GM23338 (cell line): ENCODE measurements at regions not wholly inside any gene's neighbourhood (a gene's known extent, or its start where the extent isn't known, plus 50 kb on each side); places are given as distances from the start of the nearest gene placed in this dataset.

ENCODE experiments used
- CREB1 ChIP-seq: fragments of 250-450 bp; sonication (Bioruptor Pico); IDR thresholded peaks from 2 replicates; pipeline ENCODE4 v1.5.0; 2020; ENCODE audit warnings: low read depth, mild to moderate bottlenecking, moderate library complexity
- CTCF ChIP-seq, 2 experiments: fragments of 200-600 bp in 1 of 2; sonication (generic) in 1 of 2; conservative IDR thresholded peaks; 2 replicates each; pipeline versions ENCODE4 v1.5.1 to v1.6.1; 2016 to 2017; ENCODE audit warnings: antibody characterized with exemption in 2 of 2, low read depth in 2 of 2, mild to moderate bottlenecking in 2 of 2, moderate library complexity in 1 of 2
- ETS1 ChIP-seq: IDR thresholded peaks from 2 replicates; pipeline ENCODE4 v1.6.1; 2016; ENCODE audit warnings: antibody characterized with exemption
- EZH2 ChIP-seq: fragments of 200-600 bp; sonication (generic); IDR thresholded peaks from one replicate; pipeline ENCODE4 v1.8.0; 2017; ENCODE audit warnings: antibody characterized with exemption, mild to moderate bottlenecking, low read depth; ENCODE audit not compliant: unreplicated experiment
- EZH2phosphoT487 ChIP-seq: fragments of 200-600 bp; sonication (generic); IDR thresholded peaks from one replicate; pipeline ENCODE4 v1.8.1; 2018; ENCODE audit warnings: antibody characterized with exemption; ENCODE audit not compliant: unreplicated experiment
- NANOG ChIP-seq: IDR thresholded peaks from 2 replicates; pipeline ENCODE4 v1.6.1; 2016; ENCODE audit warnings: antibody characterized with exemption, borderline replicate concordance
- POLR2AphosphoS5 ChIP-seq: IDR thresholded peaks from 2 replicates; pipeline ENCODE4 v1.6.1; 2016; ENCODE audit warnings: antibody characterized with exemption, low read depth
- REST ChIP-seq: IDR thresholded peaks from one replicate; pipeline ENCODE4 v1.6.1; 2018; ENCODE audit warnings: antibody characterized with exemption; ENCODE audit not compliant: unreplicated experiment
- ZNF331 ChIP-seq: fragments of 250-450 bp; sonication (Bioruptor Pico); IDR thresholded peaks from 2 replicates; pipeline ENCODE4 v1.5.0; 2020; ENCODE audit warnings: low read depth, mild to moderate bottlenecking, moderate library complexity

GRCh38 chr10:81036257-81036656, 498.6 kb downstream of the SH2D4B start:
- no peak for TF ChIP-seq ETS1
- TF ChIP-seq CTCF (conservative IDR thresholded peaks at IDR 0.05; ENCODE audit: low read depth in 2 of 2), result no peak
- no peak for TF ChIP-seq REST
- no peak for TF ChIP-seq EZH2
- TF ChIP-seq ZNF331, result no peak
- no peak for TF ChIP-seq EZH2phosphoT487
- TF ChIP-seq POLR2AphosphoS5, result no peak
- no peak for TF ChIP-seq NANOG
- TF ChIP-seq CREB1 (CRISPR knock-in tag), result no peak
